ENCODE measurements at regions not wholly inside any gene's neighbourhood (a gene's known extent, or its start where the extent isn't known, plus 50 kb on each side); places are given as distances from the start of the nearest gene placed in this dataset.

- no peak overlapping the region for H3K27ac ChIP-seq (ENCODE audit: low read depth, low read length)
- H3K4me3 ChIP-seq (ENCODE audit: low read depth in 1 of 5, low read length in 5 of 5) = no peak overlapping the region
- H3K9me3 ChIP-seq (ENCODE audit: control insufficient read depth in 5 of 5, low read length in 5 of 5) = no peaks in the 10 kb centered on the region
- peaks cover 0 to 11% (median 3%) of the 10 kb centered on the region in 5 donors for H3K36me3 ChIP-seq (ENCODE audit: control insufficient read depth in 5 of 5, insufficient read depth in 5 of 5, low read length in 5 of 5)
- H3K9ac ChIP-seq (ENCODE audit: low read length in 5 of 5) = no peak overlapping the region
- peaks cover 0 to 22% (median 13%) of the 10 kb centered on the region in 5 donors for H3K4me1 ChIP-seq (ENCODE audit: control insufficient read depth in 5 of 5, insufficient read depth in 5 of 5, low read length in 5 of 5)
- H3K27me3 ChIP-seq (ENCODE audit: control insufficient read depth in 5 of 5, insufficient read depth in 4 of 5, low read length in 5 of 5) = no peaks in the 10 kb centered on the region
Observed at GRCh38 chr2:196274387-196274809, 103.0 kb upstream of the STK17B start.

GRCh38 chr2:196275646-196276352, 104.4 kb upstream of the STK17B start:
- Histone ChIP-seq H3K27ac (ENCODE audit: low read depth, low read length) (no peak overlapping the region), H3K9ac (ENCODE audit: low read length in 5 of 5) (no peak overlapping the region), H3K4me1 (ENCODE audit: control insufficient read depth in 5 of 5, insufficient read depth in 5 of 5, low read length in 5 of 5) (peaks cover 0 to 22% (median 13%) of the 10 kb centered on the region in 5 donors), H3K4me3 (ENCODE audit: low read depth in 1 of 5, low read length in 5 of 5) (no peak overlapping the region), H3K9me3 (ENCODE audit: control insufficient read depth in 5 of 5, low read length in 5 of 5) (no peaks in the 10 kb centered on the region), H3K27me3 (ENCODE audit: control insufficient read depth in 5 of 5, insufficient read depth in 4 of 5, low read length in 5 of 5) (no peaks in the 10 kb centered on the region), H3K36me3 (ENCODE audit: control insufficient read depth in 5 of 5, insufficient read depth in 5 of 5, low read length in 5 of 5) (peaks cover 0 to 4% (median 0%) of the 10 kb centered on the region in 5 donors)

- Histone ChIP-seq H3K27ac (ENCODE audit: low read depth, low read length) (no peak overlapping the region), H3K36me3 (ENCODE audit: control insufficient read depth in 5 of 5, insufficient read depth in 5 of 5, low read length in 5 of 5) (peaks cover 0 to 3% (median 0%) of the 10 kb centered on the region in 5 donors), H3K4me3 (ENCODE audit: low read depth in 1 of 5, low read length in 5 of 5) (no peak overlapping the region), H3K9ac (ENCODE audit: low read length in 5 of 5) (no peak overlapping the region), H3K9me3 (ENCODE audit: control insufficient read depth in 5 of 5, low read length in 5 of 5) (no peaks in the 10 kb centered on the region), H3K27me3 (ENCODE audit: control insufficient read depth in 5 of 5, insufficient read depth in 4 of 5, low read length in 5 of 5) (no peaks in the 10 kb centered on the region), H3K4me1 (ENCODE audit: control insufficient read depth in 5 of 5, insufficient read depth in 5 of 5, low read length in 5 of 5) (peaks cover 0 to 22% (median 13%) of the 10 kb centered on the region in 5 donors)
Observed at GRCh38 chr2:196276421-196276820, 105.0 kb upstream of the STK17B start.

- Histone ChIP-seq H3K9me3 (ENCODE audit: control insufficient read depth in 5 of 5, low read length in 5 of 5) (no peaks in the 10 kb centered on the region), H3K27ac (ENCODE audit: low read depth, low read length) (no peak overlapping the region), H3K27me3 (ENCODE audit: control insufficient read depth in 5 of 5, insufficient read depth in 4 of 5, low read length in 5 of 5) (no peaks in the 10 kb centered on the region), H3K9ac (ENCODE audit: low read length in 5 of 5) (no peak overlapping the region), H3K4me3 (ENCODE audit: low read depth in 1 of 5, low read length in 5 of 5) (no peak overlapping the region), H3K36me3 (ENCODE audit: control insufficient read depth in 5 of 5, insufficient read depth in 5 of 5, low read length in 5 of 5) (peaks cover 0 to 3% (median 0%) of the 10 kb centered on the region in 5 donors), H3K4me1 (ENCODE audit: control insufficient read depth in 5 of 5, insufficient read depth in 5 of 5, low read length in 5 of 5) (peaks cover 0 to 22% (median 13%) of the 10 kb centered on the region in 5 donors)
Observed at GRCh38 chr2:196277002-196277401, 105.6 kb upstream of the STK17B start.

- no peak overlapping the region for H3K27ac ChIP-seq (ENCODE audit: low read depth, low read length)
- no peak overlapping the region for H3K9ac ChIP-seq (ENCODE audit: low read length in 5 of 5)
- no peak overlapping the region for H3K4me3 ChIP-seq (ENCODE audit: low read depth in 1 of 5, low read length in 5 of 5)
- no peaks in the 10 kb centered on the region for H3K27me3 ChIP-seq (ENCODE audit: control insufficient read depth in 5 of 5, insufficient read depth in 4 of 5, low read length in 5 of 5)
- no peaks in the 10 kb centered on the region for H3K9me3 ChIP-seq (ENCODE audit: control insufficient read depth in 5 of 5, low read length in 5 of 5)
- H3K36me3 ChIP-seq (ENCODE audit: control insufficient read depth in 5 of 5, insufficient read depth in 5 of 5, low read length in 5 of 5) = peaks cover 0 to 3% (median 0%) of the 10 kb centered on the region in 5 donors
- H3K4me1 ChIP-seq (ENCODE audit: control insufficient read depth in 5 of 5, insufficient read depth in 5 of 5, low read length in 5 of 5) = peaks cover 0 to 22% (median 13%) of the 10 kb centered on the region in 5 donors
Observed at GRCh38 chr2:196278491-196278911, 107.1 kb upstream of the STK17B start.

GRCh38 chr2:196279541-196279940, 108.2 kb upstream of the STK17B start:
- Histone ChIP-seq H3K36me3 (ENCODE audit: control insufficient read depth in 5 of 5, insufficient read depth in 5 of 5, low read length in 5 of 5) (peaks cover 0 to 3% (median 0%) of the 10 kb centered on the region in 5 donors), H3K9ac (ENCODE audit: low read length in 5 of 5) (no peak overlapping the region), H3K4me3 (ENCODE audit: low read depth in 1 of 5, low read length in 5 of 5) (no peak overlapping the region), H3K4me1 (ENCODE audit: control insufficient read depth in 5 of 5, insufficient read depth in 5 of 5, low read length in 5 of 5) (peaks cover 3 to 20% (median 8%) of the 10 kb centered on the region in 5 donors), H3K27ac (ENCODE audit: low read depth, low read length) (no peak overlapping the region), H3K9me3 (ENCODE audit: control insufficient read depth in 5 of 5, low read length in 5 of 5) (no peaks in the 10 kb centered on the region), H3K27me3 (ENCODE audit: control insufficient read depth in 5 of 5, insufficient read depth in 4 of 5, low read length in 5 of 5) (no peaks in the 10 kb centered on the region)

GRCh38 chr2:196284144-196284844, 112.9 kb upstream of the STK17B start:
- no peak overlapping the region for H3K4me3 ChIP-seq (ENCODE audit: low read depth in 1 of 5, low read length in 5 of 5)
- H3K9me3 ChIP-seq (ENCODE audit: control insufficient read depth in 5 of 5, low read length in 5 of 5) = no peaks in the 10 kb centered on the region
- peak overlapping the region; percentile 37 for H3K27ac ChIP-seq (ENCODE audit: low read depth, low read length)
- no peaks in the 10 kb centered on the region for H3K36me3 ChIP-seq (ENCODE audit: control insufficient read depth in 5 of 5, insufficient read depth in 5 of 5, low read length in 5 of 5)
- H3K4me1 ChIP-seq (ENCODE audit: control insufficient read depth in 5 of 5, insufficient read depth in 5 of 5, low read length in 5 of 5) = peaks cover 0 to 11% (median 7%) of the 10 kb centered on the region in 5 donors
- H3K9ac ChIP-seq (ENCODE audit: low read length in 5 of 5) = no peak overlapping the region
- H3K27me3 ChIP-seq (ENCODE audit: control insufficient read depth in 5 of 5, insufficient read depth in 4 of 5, low read length in 5 of 5) = no peaks in the 10 kb centered on the region

GRCh38 chr2:196284866-196285557, 113.6 kb upstream of the STK17B start:
- no peak overlapping the region for H3K4me3 ChIP-seq (ENCODE audit: low read depth in 1 of 5, low read length in 5 of 5)
- no peaks in the 10 kb centered on the region for H3K27me3 ChIP-seq (ENCODE audit: control insufficient read depth in 5 of 5, insufficient read depth in 4 of 5, low read length in 5 of 5)
- H3K27ac ChIP-seq (ENCODE audit: low read depth, low read length) = peak overlapping the region; percentile 37

GRCh38 chr2:196286821-196287220, 115.4 kb upstream of the STK17B start:
- H3K27ac ChIP-seq (ENCODE audit: low read depth, low read length) = no peak overlapping the region
- no peaks in the 10 kb centered on the region for H3K9me3 ChIP-seq (ENCODE audit: control insufficient read depth in 5 of 5, low read length in 5 of 5)
- no peaks in the 10 kb centered on the region for H3K27me3 ChIP-seq (ENCODE audit: control insufficient read depth in 5 of 5, insufficient read depth in 4 of 5, low read length in 5 of 5)
- H3K36me3 ChIP-seq (ENCODE audit: control insufficient read depth in 5 of 5, insufficient read depth in 5 of 5, low read length in 5 of 5) = peaks cover 0 to 1% (median 0%) of the 10 kb centered on the region in 5 donors
- no peak overlapping the region for H3K9ac ChIP-seq (ENCODE audit: low read length in 5 of 5)
- H3K4me3 ChIP-seq (ENCODE audit: low read depth in 1 of 5, low read length in 5 of 5) = no peak overlapping the region
- H3K4me1 ChIP-seq (ENCODE audit: control insufficient read depth in 5 of 5, insufficient read depth in 5 of 5, low read length in 5 of 5) = peaks cover 0 to 11% (median 7%) of the 10 kb centered on the region in 5 donors

More at GRCh38 chr2:196284866-196285557, 113.6 kb upstream of the STK17B start:
- H3K4me1 ChIP-seq (ENCODE audit: control insufficient read depth in 5 of 5, insufficient read depth in 5 of 5, low read length in 5 of 5) = peaks cover 0 to 11% (median 7%) of the 10 kb centered on the region in 5 donors
- no peak overlapping the region for H3K9ac ChIP-seq (ENCODE audit: low read length in 5 of 5)
- H3K36me3 ChIP-seq (ENCODE audit: control insufficient read depth in 5 of 5, insufficient read depth in 5 of 5, low read length in 5 of 5) = no peaks in the 10 kb centered on the region
- no peaks in the 10 kb centered on the region for H3K9me3 ChIP-seq (ENCODE audit: control insufficient read depth in 5 of 5, low read length in 5 of 5)

Measured in subcutaneous abdominal adipose tissue (tissue), 5 donors.